NCI-H69 (cell line): ENCODE measurements at regions not wholly inside any gene's neighbourhood (a gene's known extent, or its start where the extent isn't known, plus 50 kb on each side); places are given as distances from the start of the nearest gene placed in this dataset.
"Not testable (repeated sequence)": the region's sequence is repeated elsewhere in the genome, so short reads cannot be mapped to it uniquely, and the experiment has no call there.

Experiments used
- DNase-seq: peaks from one replicate; lab custom pipeline; 2025; lab: John Stamatoyannopoulos, UW

DNA sequence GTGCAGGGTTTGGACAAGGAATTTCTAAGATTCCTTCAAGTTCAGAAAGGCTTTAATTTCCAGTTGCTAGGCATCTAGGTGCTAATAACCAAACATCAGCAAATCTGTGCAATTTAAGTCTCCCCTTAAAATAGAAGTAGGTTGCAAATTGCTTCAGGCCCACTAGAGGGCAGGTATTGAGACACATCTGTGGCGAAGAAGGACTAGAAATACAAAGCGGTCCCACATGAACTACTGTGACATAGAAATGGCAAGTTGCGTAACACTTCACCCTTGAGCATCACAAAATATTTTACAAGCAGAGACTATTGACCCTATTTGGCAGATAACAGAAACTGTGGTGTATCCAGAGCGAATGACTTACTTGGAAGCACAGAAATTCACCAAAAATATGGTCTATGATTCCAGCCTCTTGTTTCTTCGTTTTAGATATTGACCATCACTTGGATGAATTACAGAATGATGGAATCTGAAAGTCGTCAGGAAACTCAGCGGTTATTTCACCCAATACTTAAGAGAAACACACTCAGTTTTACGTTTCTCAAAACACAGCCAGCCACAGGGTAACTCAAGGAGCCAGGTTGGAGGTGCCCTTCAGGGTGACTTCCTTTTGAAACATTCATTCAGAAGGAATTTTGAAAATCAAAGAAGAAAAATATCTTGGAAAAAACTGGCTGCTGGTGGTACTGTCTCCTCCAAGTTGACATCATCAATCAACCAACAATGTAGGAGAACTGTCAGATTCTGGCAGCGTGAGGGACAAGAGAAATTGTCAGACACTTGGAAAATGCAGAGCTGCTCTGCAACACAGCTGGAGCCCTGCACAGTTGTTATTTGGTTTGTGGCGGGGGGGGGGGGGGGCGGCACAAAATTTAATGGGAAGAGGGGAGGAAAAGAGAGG, 256.3 kb upstream of the MINDY3 start:
- DNase-seq = peak; percentile 51

DNA sequence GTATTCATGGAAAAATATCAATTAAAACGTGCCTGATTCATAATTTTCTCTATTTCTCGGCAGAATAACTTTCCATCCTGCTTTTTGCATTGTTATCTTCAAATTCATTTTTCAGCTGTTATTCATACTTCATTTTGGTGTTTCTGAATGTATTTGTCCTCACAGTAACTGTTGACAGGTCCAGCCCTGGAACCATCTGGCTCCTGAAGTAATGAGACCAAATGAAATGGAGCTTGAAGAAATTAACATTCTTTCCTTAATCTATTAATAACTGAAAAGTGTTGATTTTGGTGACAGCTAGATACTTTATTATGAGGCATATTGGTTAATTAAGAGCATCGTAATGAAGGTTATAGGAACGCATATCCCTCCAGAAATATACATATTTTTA, 257.0 kb upstream of the MINDY3 start:
- peak; percentile 6 for DNase-seq

DNA sequence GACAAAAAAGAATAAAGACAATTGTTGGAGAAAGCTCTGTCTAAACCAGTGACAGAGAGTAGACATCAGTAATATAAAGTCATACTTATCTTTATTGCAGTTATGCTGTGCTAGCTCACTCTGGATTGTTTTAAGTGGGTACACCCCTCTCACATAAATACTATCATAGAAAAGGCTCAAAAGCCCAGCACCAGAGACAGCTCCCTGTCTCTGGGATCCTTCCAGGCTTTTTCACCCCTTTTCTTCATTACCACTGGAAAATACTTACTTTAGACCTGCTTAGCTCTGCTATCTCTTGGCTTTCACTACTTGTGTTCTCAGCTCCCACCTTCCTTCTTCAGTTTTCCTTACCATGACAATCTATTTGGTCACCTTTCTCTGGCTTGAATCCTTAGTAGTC, 259.1 kb upstream of the MINDY3 start:
- DNase-seq = no peak

DNA sequence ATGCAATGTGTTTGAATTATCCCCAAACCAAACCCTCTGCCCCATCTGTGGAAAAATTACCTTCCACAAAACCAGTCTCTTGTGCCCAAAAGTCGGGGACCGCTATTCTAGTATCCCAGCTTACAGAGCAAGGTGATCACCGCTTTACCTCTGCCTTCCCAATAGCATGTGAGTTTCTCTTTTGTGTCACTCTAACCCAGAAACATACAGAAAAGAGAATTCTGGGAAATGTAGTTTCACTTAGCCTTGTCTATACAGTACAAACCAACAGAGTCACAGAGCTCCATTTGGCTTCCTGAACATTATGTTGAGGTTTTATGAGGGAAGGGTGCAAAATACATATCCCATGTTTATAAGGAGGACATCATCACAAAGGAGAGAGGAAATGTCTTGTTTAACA, 260.3 kb upstream of the MINDY3 start:
- DNase-seq = no peak

DNA sequence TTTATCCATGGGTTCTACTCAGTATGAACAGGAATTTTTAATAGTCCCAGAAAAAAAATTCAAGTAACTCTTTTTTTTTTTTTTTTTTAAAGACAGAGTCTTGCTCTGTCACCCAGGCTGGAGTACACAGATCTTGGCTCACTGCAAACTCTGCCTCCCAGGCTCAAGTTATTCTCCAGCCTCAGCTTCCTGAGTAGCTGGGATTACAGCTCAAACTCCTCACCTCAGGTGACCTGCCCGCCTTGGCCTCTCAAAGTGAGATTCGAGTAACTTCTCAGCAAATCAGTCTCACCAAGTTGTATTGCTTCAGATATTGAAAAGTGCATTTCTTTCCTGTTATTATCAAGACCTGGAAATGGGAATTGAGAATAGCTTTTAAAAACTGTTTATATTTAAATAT, 281.2 kb upstream of the MINDY3 start:
- no peak for DNase-seq

DNA sequence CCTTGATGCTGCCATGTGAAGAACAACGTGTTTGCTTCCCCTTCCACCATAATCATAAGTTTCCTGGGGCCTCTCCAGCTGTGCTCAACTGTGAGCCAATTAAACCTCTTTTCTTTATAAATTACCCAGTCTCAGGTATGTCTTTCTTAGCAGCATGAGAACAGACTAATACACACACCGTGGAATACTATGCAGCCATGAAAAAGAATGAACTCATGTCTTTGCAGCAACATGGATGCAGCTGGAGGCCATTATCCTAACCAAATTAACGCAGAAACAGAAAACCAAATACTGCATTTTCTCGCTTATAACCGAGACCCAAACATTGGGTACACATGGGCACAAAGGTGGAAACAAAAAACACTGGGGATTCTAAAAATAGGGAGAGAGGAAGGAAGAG, 286.7 kb upstream of the MINDY3 start:
- DNase-seq = no peak

DNA sequence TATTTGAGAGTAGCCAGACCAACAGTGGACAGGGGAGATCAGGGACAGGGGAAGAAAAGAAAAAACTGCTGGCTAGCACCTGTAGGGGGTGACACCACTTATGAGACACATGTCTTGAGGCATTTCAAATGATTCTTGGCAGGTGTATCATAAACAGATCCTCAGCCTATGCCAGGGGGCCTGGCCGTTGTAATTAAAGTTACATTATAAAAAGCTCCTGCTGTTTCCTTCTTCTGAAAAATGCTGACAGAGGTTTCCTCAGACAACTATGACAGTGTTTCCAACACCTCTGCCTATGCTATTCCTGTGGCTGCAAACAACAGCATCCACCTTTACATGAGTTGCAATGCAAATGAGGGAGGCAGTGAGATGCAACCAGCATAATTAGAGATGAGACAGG, 281.0 kb upstream of the PTER start:
- DNase-seq = peak; percentile 79

DNA sequence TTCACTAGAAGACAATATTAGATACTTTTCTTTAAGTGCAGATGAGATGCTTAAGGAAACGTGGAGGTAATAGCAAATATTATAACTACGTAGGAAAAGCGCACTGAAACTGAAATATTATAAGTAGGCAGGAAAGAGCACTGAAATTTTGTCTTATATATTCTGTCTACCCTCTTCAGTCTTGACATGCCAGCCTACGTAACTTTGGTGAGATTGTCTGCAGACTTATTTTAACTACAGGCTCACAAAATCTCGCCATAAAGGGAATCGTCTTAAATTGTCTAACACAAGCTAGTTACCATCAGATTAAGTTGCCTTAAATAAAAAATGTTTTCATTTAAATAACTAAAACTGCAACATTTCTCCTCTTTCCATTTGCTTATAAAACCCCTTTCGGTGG, 280.1 kb upstream of the PTER start:
- DNase-seq = no peak

DNA sequence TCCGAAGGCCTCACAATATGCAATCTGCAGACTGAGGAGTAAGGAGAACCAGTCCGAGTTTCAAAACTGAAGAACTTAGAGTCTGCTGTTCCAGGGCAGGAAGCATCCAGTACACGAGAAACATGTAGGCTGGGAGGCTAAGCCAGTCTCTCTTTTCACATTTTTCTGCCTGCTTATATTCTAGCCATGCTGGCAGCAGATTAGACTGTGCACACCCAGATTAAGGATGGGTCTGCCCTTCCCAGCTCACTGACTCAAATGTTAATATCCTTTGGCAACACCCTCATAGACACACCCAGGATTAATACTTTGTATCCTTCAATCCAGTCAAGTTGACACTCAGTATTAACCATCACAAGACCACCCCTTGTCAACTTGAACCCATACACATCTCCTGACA, 271.7 kb upstream of the PTER start:
- DNase-seq = not testable (repeated sequence)

DNA sequence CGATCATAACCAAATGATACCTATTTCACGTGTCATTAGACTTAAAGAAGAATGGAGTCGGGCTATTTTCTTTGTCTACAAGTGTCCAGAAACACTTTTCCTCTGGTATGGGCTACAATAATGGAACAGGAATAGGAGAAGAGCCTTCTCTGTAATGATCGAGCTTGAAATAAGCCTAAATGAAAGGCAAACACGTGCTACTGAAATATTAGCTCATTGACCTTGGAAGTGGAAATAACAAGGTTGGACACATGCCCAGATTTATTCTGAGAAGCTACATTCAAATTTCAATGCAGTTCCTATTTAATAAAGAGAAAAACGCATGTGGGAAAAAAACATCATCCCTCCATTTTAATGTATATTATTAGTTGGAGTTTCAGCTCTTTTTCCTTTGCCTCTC, 254.7 kb upstream of the PTER start:
- DNase-seq = peak; percentile 48

DNA sequence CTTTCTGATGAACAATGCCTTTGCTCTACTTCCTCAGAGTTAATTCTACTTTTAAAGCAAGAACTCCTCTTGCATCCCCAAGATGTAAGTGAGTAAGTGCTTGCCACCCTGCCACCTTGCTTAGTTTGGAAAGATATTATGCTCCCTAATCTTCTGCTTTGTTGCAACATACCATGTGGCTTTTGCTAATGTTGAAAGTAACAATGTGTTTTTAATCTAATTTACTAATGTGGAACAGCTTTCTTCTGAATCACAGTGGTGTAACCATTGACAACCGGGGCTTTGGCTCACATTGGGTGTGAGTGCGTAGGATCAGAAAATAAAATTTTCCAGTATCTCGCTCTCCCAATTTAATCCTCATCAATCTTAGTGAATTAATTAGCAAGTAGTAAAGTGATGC, 254.1 kb upstream of the PTER start:
- DNase-seq = no peak

DNA sequence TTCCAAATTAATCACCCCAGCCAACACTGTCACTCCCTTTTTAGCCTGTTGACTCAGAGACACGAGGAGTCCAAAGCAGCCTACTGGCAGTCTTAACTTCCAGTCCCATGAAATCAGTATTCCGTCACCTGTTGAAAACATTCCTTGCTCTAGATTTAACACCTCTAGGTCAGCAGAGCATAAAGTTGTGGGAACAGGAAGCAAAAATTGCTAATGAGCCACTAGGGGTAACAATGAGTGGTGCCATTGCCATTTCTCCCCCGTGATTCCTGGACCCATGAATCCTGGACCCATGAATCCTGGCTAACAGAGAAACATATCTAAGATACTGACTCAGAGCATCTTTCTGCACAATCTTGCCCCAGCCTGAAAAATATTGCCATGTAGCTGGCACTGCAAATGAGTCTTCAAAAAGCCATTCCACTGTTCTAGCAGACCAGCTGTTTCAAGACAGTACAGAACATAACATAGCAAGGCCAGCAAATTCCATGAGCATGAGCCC, 252.7 kb upstream of the PTER start:
- no peak for DNase-seq

DNA sequence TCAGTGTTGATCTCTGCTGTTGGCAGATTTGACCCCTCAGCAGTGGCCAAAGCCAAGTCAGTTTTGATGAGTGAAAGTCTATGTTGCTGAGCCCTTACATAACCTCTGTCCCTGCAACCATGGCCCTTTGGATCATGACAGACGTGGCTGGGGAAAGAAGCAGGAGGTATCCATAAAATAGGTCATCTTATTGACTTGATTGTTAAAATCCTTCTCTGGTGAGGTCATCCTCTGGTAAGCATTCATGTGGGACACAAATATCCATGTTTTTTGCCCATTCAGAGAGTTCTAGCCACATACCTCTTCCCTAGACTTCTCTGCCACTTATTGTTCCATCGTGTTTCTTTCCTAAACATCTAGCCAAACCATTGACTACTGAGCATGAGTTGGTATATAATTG, 251.9 kb upstream of the PTER start:
- DNase-seq = no peak

DNA sequence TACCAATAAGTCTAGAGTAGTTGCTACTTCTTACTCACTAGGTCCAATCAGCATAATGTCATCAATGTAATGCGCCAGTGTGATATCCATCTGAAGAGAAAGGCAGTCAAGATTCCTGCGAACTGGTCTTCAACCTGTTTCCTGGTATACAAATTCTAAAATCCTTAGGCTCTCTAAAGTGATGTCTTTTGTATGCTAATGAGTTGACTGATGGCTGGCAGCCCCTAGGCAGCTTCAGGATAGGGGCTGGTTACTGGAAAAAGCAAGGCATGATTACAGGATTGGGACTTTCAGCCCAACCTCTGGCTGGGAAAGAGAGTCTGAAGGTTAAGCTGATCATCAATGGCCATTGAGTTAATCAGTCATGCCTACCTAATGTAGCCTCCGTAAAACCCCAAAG, 250.2 kb upstream of the PTER start:
- DNase-seq = no peak

DNA sequence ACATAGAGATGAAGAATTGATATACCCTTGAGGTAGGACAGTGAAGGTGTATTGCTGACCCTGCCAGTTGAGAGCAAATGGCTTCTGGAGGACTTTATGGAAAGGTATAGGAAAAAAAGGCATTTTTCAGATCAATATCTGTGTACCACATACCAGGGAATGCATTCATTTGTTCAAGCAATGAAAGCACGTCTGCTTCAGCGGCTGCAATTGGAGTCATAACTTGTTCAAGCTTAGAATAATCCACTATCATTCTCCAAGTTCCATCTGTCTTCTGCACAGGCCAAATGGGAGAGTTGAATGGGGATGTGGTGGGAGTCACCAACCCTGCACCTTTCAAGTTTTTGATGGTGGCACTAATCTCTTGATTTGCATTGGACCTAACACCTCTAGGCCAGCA, 249.6 kb upstream of the PTER start:
- DNase-seq = no peak

DNA sequence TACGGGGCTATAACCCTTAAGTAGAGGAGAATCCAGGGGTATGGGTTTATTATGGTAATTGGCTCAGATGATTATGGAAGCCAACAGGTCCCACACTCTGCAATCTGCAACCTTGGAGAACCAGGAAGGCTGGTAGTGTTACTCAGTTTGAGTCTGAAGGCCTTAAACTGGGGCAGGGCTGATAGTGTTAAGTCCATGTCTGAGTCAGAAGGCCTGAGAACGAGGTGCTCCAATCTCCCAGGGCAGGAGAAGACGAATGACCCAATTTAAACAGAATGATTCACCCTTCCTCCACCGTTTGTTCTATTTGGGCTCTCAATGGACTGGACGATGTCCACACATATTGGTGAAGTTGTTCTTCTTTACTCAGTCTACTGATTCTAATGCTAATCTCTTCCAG, 244.5 kb upstream of the PTER start:
- no peak for DNase-seq

DNA sequence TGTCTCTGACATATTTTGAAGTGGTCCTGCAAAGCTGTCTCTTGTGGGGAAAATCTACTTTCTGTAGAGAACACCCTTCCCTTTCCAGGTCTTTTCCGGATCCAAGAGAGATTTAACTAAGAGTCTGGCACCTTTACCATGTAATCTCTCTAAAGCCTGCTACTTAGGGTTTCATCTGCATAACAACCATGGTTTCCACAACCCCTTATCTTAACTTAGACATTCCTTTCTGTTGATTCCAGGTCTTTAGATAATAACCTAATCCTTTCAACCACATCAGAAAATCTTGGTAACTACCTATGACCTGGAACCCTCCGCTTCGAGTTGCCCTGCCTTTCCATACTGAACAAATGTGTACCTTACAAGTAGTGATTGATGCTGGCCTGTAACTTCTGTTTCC, 243.6 kb upstream of the PTER start:
- DNase-seq = no peak

DNA sequence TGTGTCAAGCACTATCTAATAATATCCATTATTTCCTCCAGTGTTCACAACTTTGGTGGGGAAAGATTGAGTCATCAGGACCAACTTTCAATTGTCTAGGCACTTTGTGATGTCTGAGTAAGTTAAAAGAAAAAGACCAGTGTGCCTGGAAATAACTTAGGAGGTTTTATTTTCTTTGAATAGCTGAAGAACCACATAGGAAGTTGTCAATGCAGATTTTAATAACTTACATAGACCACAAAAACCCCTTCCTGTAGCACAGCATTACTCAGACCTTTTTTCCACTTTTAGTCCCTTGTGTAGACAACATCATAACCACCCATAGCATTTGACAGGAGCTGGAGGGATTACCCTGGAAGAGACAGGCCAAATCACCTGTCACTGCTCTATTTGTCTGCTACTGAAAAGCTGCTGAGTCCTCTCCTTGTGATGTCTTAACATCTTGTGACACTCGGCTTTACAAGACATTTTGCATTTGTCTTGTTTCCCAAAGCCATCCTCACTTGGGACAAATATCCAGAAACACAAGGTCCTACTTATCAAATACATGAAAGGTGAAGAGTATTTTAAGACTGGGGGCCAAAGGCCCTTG, 241.5 kb upstream of the PTER start:
- no peak for DNase-seq

DNA sequence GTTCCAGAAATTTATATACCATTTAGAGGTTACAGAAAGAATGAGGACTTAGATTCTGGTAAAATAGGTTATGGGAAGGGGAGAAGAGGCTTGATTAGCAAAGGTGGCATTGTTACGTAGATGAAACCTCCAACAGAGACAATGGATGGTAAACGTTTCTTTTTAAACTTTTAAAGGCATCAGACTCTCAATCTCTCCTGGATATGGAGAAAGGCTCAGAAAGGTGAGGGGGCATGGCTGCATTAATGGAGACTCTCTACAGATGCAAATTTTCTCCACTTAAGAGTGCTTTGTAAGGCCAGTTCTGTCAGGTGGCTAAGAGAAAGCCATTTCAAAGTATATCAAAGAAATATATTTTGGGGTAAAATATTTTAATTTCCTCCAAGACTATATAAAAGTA, 240.9 kb upstream of the PTER start:
- DNase-seq = no peak

DNA sequence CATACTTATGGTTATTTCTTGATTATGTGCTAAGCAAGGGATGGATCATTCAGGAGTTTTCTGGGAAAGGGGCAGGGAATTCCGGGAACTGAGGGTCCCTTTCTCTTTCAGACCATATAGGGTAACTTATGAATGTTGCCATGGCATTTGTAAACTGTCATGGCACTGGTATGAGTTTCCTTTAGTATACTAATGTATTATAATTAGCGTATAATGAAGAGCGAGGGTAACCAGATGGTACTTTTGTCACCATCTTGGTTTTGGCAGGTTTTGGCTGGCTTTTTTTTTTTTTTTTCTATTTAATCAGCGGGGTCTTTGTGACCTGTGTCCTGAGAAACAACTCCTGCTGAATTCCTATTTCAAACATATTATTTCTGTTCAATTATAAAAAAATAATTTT, 237.6 kb upstream of the PTER start:
- peak; percentile 2 for DNase-seq

DNA sequence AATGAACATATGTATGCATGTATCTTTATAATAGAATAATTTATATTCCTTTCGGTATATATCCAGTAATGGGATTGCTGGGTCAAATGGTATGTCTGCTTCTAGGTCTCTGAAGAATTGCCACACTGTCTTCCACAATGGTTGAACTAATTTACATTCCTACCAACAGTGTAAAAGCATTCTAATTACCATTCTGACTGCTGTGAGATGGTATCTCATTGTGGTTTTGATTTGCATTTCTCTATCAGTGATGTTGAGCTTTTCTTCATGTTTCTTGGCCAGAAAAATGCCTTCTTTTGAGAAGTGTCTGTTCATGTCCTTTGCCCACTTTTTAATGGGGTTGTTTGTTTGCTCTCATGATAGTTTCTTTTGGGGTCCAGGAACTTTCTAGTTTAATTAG, 213.2 kb upstream of the PTER start:
- DNase-seq = not testable (repeated sequence)

DNA sequence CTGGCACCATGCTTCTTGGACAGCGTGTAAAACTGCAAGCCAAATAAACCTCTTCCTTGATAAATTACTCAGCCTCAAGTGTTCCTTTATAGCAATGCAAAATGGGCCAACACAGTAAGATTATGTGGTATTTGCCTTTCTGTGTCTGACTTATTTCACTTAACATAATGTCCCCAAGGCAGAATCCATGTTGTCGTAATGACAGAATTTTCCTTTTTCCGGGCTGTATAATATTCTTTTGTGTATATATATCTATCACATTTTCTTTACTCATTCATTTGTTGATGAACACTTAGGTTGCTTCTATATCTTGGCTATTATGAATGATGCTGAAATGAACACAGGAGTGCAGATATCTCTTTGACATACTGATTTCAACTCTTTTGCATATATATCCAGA, 209.1 kb upstream of the PTER start:
- no peak for DNase-seq

DNA sequence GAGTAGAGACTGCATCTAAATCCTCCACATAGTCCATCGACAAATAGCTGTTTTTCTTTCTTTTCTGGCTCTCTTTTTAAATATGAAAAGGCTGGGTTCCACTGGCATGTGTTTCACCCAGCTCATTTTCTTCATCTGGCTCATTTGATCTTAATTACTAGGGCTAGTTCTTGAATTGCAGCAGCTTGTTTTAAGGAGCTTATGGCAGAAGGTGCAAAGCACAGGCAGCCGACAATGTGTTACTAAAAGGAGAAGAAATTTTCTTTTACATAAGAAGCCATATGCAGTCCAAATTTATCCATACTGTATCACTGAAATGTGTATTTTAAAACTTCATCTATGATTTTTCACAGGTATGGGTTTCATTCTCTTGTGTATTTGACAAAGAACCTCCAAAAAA, 205.6 kb upstream of the PTER start:
- no peak for DNase-seq
